ENCODE measurements at regions not wholly inside any gene's neighbourhood (a gene's known extent, or its start where the extent isn't known, plus 50 kb on each side); places are given as distances from the start of the nearest gene placed in this dataset.

GRCh38 chr2:177314722-177315264 is 50.3 kb upstream of the NFE2L2 start:
- no peak for DNase-seq

GRCh38 chr2:177315364-177315763 is 50.8 kb upstream of the NFE2L2 start:
- peak in 1 of 2 experiments; percentile 5 for DNase-seq

- no peak for DNase-seq
Observed at GRCh38 chr2:177316756-177317155, 52.2 kb upstream of the NFE2L2 start.

- no peak for DNase-seq
Observed at GRCh38 chr2:177317443-177317842, 52.9 kb upstream of the NFE2L2 start.

GRCh38 chr2:177317857-177318256 is 53.3 kb upstream of the NFE2L2 start:
- DNase-seq, result no peak

- no peak for DNase-seq
Observed at GRCh38 chr2:177318613-177319012, 54.1 kb upstream of the NFE2L2 start.

GRCh38 chr2:177320596-177320995 is 56.1 kb upstream of the NFE2L2 start:
- DNase-seq, result no peak

- DNase-seq, result no peak
Observed at GRCh38 chr2:177322801-177323261, 58.3 kb upstream of the NFE2L2 start.

- DNase-seq, result no peak
Observed at GRCh38 chr2:177324797-177325196, 60.3 kb upstream of the NFE2L2 start.

- DNase-seq, result no peak
Observed at GRCh38 chr2:177325554-177325953, 61.0 kb upstream of the NFE2L2 start.

- no peak for DNase-seq
Observed at GRCh38 chr2:177326005-177326404, 61.5 kb upstream of the NFE2L2 start.

GRCh38 chr2:177326591-177326990 is 62.1 kb upstream of the NFE2L2 start:
- DNase-seq, result no peak

GRCh38 chr2:177327009-177327408 is 62.5 kb upstream of the NFE2L2 start:
- DNase-seq, result no peak

- no peak for DNase-seq
Observed at GRCh38 chr2:177328056-177328455, 63.5 kb upstream of the NFE2L2 start.

- no peak for DNase-seq
Observed at GRCh38 chr2:177329064-177329463, 63.5 kb upstream of the AGPS start.

- DNase-seq, result no peak
Observed at GRCh38 chr2:177331466-177331997, 61.0 kb upstream of the AGPS start.

GRCh38 chr2:177332026-177332991 is 60.3 kb upstream of the AGPS start:
- peak; percentile 55 to 73 for DNase-seq

GRCh38 chr2:177332992-177333388 is 59.6 kb upstream of the AGPS start:
- no peak for DNase-seq

GRCh38 chr2:177334940-177335543 is 57.5 kb upstream of the AGPS start:
- DNase-seq, result peak; percentile 59

- DNase-seq, result no peak
Observed at GRCh38 chr2:177335917-177336450, 56.6 kb upstream of the AGPS start.

GRCh38 chr2:177338177-177338721 is 54.3 kb upstream of the AGPS start:
- DNase-seq, result no peak

GRCh38 chr2:177340158-177340557 is 52.4 kb upstream of the AGPS start:
- no peak for DNase-seq

GRCh38 chr2:177342736-177343135 is 49.8 kb upstream of the AGPS start:
- DNase-seq, result no peak
